AG10803 (cell line): ENCODE measurements at regions not wholly inside any gene's neighbourhood (a gene's known extent, or its start where the extent isn't known, plus 50 kb on each side); places are given as distances from the start of the nearest gene placed in this dataset.

ENCODE experiments used
- DNase-seq: peaks from one replicate; pipeline ENCODE4 v3.0.0; 2010; ENCODE audit warnings: low read depth
- H3K4me3 ChIP-seq: 2 replicates; pipeline ENCODE4 v1.5.1; 2011; ENCODE audit warnings: mild to moderate bottlenecking, low read length, control low read depth
- TF ChIP-seq, protein P1 (sequence below): conservative IDR thresholded peaks from 2 replicates; pipeline ENCODE4 v1.5.1; 2011; ENCODE audit warnings: mild to moderate bottlenecking, low read length, control low read depth, inconsistent platforms

GRCh38 chr15:38683382-38684242, 119.0 kb upstream of the RASGRP1 start:
- no peak overlapping the region for H3K4me3 ChIP-seq
- peak; percentile 58 for DNase-seq
- TF ChIP-seq, protein P1, sequence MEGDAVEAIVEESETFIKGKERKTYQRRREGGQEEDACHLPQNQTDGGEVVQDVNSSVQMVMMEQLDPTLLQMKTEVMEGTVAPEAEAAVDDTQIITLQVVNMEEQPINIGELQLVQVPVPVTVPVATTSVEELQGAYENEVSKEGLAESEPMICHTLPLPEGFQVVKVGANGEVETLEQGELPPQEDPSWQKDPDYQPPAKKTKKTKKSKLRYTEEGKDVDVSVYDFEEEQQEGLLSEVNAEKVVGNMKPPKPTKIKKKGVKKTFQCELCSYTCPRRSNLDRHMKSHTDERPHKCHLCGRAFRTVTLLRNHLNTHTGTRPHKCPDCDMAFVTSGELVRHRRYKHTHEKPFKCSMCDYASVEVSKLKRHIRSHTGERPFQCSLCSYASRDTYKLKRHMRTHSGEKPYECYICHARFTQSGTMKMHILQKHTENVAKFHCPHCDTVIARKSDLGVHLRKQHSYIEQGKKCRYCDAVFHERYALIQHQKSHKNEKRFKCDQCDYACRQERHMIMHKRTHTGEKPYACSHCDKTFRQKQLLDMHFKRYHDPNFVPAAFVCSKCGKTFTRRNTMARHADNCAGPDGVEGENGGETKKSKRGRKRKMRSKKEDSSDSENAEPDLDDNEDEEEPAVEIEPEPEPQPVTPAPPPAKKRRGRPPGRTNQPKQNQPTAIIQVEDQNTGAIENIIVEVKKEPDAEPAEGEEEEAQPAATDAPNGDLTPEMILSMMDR = peak; percentile 92

GRCh38 chr15:38684440-38685010, 119.9 kb upstream of the RASGRP1 start:
- DNase-seq = peak; percentile 28
- H3K4me3 ChIP-seq = no peak overlapping the region
- TF ChIP-seq, protein P1 = no peak

GRCh38 chr15:38685686-38686339, 121.2 kb upstream of the RASGRP1 start:
- TF ChIP-seq, protein P1 = no peak
- H3K4me3 ChIP-seq = no peak overlapping the region
- no peak for DNase-seq

DNA sequence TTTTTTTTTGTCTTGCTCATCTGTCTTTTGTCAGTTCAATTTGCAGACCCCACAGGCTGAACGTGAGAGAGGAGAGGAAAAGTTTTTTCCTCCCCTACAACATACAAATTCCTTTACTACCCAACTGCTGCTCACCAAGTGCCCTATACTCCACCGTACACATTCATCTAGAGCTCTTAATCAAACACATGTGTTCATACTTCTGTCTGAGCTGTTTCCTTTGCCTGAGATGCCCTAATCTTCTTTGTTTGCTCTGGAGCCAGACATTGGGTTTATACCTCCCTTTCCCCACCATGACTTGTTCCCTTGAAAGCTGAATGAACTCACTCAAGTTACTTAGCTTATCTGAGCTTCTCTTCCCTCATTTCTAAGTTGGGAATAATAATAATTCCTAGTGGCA, 122.7 kb upstream of the RASGRP1 start:
- TF ChIP-seq, protein P1 = no peak
- DNase-seq = peak; percentile 80
- no peak overlapping the region for H3K4me3 ChIP-seq

DNA sequence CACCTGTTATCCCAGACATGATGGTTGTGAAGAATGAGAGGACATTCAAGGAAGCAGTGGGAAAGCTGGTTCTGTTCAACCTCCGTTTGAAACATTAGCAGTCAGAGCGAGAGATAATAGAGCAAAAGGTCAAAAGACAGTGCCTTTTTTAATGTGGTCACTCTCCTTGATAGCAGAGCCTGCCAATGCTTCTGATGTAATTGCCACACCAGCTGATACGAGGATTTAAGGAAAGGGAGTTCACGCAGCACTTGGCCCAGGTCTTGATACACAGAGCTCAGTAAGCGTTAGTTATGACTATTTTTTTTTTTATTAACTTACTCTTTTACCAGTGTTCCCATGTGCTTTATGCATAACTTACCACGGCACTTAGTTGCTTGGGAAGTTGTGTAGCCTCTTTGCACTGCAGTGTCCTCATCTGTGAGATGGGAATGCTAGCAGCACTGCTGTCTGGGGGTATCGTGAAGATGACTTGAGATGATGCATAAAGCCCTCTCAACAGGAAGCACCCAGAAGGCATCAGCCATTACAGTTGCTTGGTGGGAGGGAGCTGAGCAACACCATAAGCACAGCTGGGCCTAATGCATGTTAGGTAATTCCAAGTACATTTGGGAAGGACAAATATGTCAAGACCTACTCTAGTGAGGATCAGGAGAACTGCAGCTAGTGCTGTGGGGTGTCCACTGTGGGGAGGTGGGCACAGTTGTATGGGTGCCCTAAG, 123.3 kb upstream of the RASGRP1 start:
- TF ChIP-seq, protein P1 = no peak
- no peak for DNase-seq
- no peak overlapping the region for H3K4me3 ChIP-seq

GRCh38 chr15:38688761-38689160, 124.1 kb upstream of the RASGRP1 start:
- TF ChIP-seq, protein P1 = no peak
- no peak for DNase-seq
- H3K4me3 ChIP-seq = no peak overlapping the region
